ENCODE measurements at regions not wholly inside any gene's neighbourhood (a gene's known extent, or its start where the extent isn't known, plus 50 kb on each side); places are given as distances from the start of the nearest gene placed in this dataset.
A peak's percentile ranks its signal among the peaks of the same experiment; 100 is the strongest.

DNA sequence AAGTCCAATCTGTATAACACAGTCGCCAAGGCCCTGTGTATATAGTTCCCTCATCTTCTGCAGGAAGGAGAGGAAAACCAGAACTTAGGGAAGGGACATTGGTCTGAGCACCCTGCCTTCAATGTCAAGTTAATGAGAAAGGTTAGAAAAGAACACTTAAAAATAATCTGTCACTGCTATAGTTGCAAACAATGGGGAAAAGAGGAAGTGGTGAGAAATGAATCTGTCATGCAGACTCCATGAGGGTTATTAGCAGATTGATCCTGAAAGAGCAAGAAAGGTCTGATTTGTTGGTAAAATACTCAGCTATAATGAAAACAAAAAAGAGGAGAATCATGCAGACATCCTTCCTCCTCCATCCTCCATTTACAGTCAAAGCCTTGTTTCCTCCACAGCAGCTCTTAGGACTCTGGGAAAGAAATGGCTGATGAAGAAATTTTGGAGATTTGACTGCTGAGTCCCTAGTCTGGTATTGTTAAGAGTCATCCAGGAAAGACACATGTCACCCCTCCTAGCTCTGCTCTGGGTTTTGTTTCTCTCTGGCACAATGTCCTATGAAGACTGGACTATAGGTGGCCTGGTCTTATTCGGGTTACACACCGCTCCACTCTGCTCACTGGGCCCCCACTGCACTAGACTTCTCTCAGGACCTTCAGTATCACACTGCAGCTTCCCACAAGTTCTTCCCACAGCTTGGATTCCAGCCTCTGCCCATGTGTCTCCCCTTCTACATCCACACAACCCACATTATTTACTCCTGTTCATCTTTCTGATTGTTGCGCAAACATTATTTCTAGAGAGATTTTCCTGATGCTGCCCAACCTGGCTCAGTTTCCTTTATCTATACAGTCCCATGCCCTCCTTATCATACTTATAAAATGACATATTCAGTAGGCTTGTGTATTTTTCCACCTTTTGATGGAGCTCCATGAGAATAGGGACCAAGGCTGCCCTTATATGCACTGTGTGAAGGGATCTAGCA is 56.5 kb upstream of the XYLT1 start:
- Histone ChIP-seq H3K27me3 (ENCODE audit: insufficient read depth, low read length, poor library complexity, severe bottlenecking) (no peaks in the 10 kb centered on the region), H3K4me3 (ENCODE audit: low read length) (no peak overlapping the region), H3K27ac (ENCODE audit: low read depth, low read length) (no peak overlapping the region), H3K36me3 (ENCODE audit: insufficient read depth, low read length) (no peaks in the 10 kb centered on the region), H3K9me3 (ENCODE audit: low read length) (no peaks in the 10 kb centered on the region), H3K4me1 (ENCODE audit: insufficient read depth, low read length) (no peaks in the 10 kb centered on the region)
- Mint-ChIP-seq H3K4me1 (peaks cover 15 to 34% (median 15%) of the 10 kb centered on the region in 3 donors), H3K9me3 (peaks cover 0 to 4% (median 0%) of the 10 kb centered on the region in 5 donors), H3K36me3 (peaks cover 0 to 5% (median 1%) of the 10 kb centered on the region in 3 donors), H3K27ac (peak overlapping the region in 5 of 8 donors; percentile 0 to 67 (median 13)), H3K4me3 (no peak overlapping the region), H3K27me3 (peaks cover 1 to 6% of the 10 kb centered on the region in 2 donors)
- POLR2A ChIA-PET = no interaction called here
- CTCF ChIA-PET = no interaction called here
- DNase-seq = no peak

DNA sequence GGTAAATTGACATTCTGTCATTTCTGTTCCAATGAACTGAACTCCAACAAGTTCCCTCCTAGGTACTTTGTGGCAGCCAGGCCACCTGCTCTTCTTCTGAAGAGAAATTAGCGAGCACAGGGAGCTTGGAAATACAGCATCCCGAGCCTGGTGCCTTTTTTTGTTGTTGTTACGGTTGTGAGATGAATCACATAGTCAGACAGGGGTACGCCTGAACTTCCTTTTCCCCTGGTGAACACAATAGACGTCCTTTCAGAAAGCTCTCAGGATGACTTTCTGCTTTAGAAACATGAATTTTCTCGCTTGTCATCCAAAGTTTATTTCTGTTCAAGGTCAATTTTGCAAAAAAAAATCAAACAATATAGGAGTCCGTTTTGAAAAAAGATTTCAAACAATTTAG is 53.9 kb upstream of the XYLT1 start:
- Histone ChIP-seq H3K9me3 (ENCODE audit: low read length) (no peaks in the 10 kb centered on the region), H3K36me3 (ENCODE audit: insufficient read depth, low read length) (no peaks in the 10 kb centered on the region), H3K27ac (ENCODE audit: low read depth, low read length) (no peak overlapping the region), H3K27me3 (ENCODE audit: insufficient read depth, low read length, poor library complexity, severe bottlenecking) (no peaks in the 10 kb centered on the region), H3K4me1 (ENCODE audit: insufficient read depth, low read length) (no peaks in the 10 kb centered on the region), H3K4me3 (ENCODE audit: low read length) (no peak overlapping the region)
- Mint-ChIP-seq H3K36me3 (peaks cover 0 to 1% (median under 1%) of the 10 kb centered on the region in 3 donors), H3K4me3 (no peak overlapping the region), H3K27ac (no peak overlapping the region), H3K4me1 (peaks cover 5 to 18% (median 6%) of the 10 kb centered on the region in 3 donors), H3K27me3 (peaks cover 3 to 6% of the 10 kb centered on the region in 2 donors), H3K9me3 (no peaks in the 10 kb centered on the region)
- CTCF ChIA-PET = no interaction called here
- DNase-seq = no peak
- POLR2A ChIA-PET = no interaction called here

DNA sequence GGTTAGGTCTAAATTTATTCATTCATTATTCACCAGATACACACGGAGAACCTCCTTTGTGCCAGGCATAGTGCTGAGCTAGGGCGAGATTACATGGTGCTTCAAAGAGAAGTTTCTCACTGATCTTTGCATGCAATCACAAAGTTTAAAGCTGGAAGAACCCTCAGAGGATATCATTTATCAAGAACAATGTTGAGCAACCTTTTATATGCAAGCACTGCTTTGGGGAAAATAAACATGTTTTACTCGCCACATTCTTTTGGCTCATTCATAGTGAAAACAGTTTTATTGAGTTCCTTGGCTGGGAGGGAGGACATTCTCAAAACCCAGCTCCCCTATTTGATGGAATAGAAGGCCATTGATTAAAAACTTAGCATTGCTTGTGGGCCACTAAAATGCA is 49.8 kb upstream of the XYLT1 start:
- Mint-ChIP-seq H3K27me3 (peaks cover 12 to 28% of the 10 kb centered on the region in 2 donors), H3K27ac (no peak overlapping the region), H3K4me3 (no peak overlapping the region), H3K9me3 (no peaks in the 10 kb centered on the region), H3K4me1 (no peaks in the 10 kb centered on the region), H3K36me3 (peaks cover 0 to 1% (median 0%) of the 10 kb centered on the region in 3 donors)
- H3K36me3 ChIP-seq (ENCODE audit: insufficient read depth, low read length) = no peaks in the 10 kb centered on the region
- H3K27me3 ChIP-seq (ENCODE audit: insufficient read depth, low read length, poor library complexity, severe bottlenecking) = no peaks in the 10 kb centered on the region
- CTCF ChIA-PET = no interaction called here
- H3K4me3 ChIP-seq (ENCODE audit: low read length) = no peak overlapping the region
- no peaks in the 10 kb centered on the region for H3K4me1 ChIP-seq (ENCODE audit: insufficient read depth, low read length)
- H3K9me3 ChIP-seq (ENCODE audit: low read length) = no peaks in the 10 kb centered on the region
- POLR2A ChIA-PET = no interaction called here
- no peak for DNase-seq
- H3K27ac ChIP-seq (ENCODE audit: low read depth, low read length) = no peak overlapping the region
